Neural progenitor cell (in vitro differentiated cells): ENCODE measurements at regions not wholly inside any gene's neighbourhood (a gene's known extent, or its start where the extent isn't known, plus 50 kb on each side); places are given as distances from the start of the nearest gene placed in this dataset. TPM values are rescaled to one million over a fixed set of nuclear protein-coding genes. Genes with fewer than 3 reads are reported as not detected.

Experiments used
- DNase-seq: peaks from one replicate; pipeline ENCODE4 v3.0.0-alpha.2; 2016; ENCODE audit warnings: low spot score
- H2AFZ ChIP-seq: fragments of 200-600 bp; sonication (generic); replicated peaks from 2 replicates; pipeline ENCODE4 v1.6.1; 2016; ENCODE audit warnings: antibody characterized with exemption
- H3F3A ChIP-seq: fragments of 200-600 bp; sonication (generic); 2 replicates; pipeline ENCODE4 v1.6.1; 2016; ENCODE audit warnings: antibody characterized with exemption, low read depth
- H3K27ac ChIP-seq: fragments of 200-600 bp; sonication (generic); 2 replicates; pipeline ENCODE4 v1.5.1; 2016; ENCODE audit warnings: mild to moderate bottlenecking
- H3K27me3 ChIP-seq: fragments of 200-600 bp; sonication (generic); 2 replicates; pipeline ENCODE4 v1.6.1; 2016; ENCODE audit warnings: mild to moderate bottlenecking, moderate library complexity
- H3K36me3 ChIP-seq: fragments of 200-600 bp; sonication (generic); 2 replicates; pipeline ENCODE4 v1.5.1; 2016
- H3K4me1 ChIP-seq: fragments of 200-600 bp; sonication (generic); 2 replicates; pipeline ENCODE4 v1.6.1; 2016; ENCODE audit warnings: mixed run types
- H3K4me2 ChIP-seq: fragments of 200-600 bp; sonication (generic); 2 replicates; pipeline ENCODE4 v1.6.1; 2016
- H3K4me3 ChIP-seq: fragments of 200-600 bp; sonication (generic); 2 replicates; pipeline ENCODE4 v1.5.1; 2016
- H3K79me2 ChIP-seq: fragments of 200-600 bp; sonication (generic); 2 replicates; pipeline ENCODE4 v1.6.1; 2016; ENCODE audit warnings: low read depth
- H3K9ac ChIP-seq: fragments of 200-600 bp; sonication (generic); 2 replicates; pipeline ENCODE4 v1.6.1; 2016
- H3K9me3 ChIP-seq: fragments of 200-600 bp; sonication (generic); 2 replicates; pipeline ENCODE4 v1.5.1; 2016; ENCODE audit warnings: low read depth
- H4K20me1 ChIP-seq: fragments of 200-600 bp; sonication (generic); 2 replicates; pipeline ENCODE4 v1.6.1; 2016; ENCODE audit warnings: low read depth
- H3K27ac Mint-ChIP-seq: 3 replicates; pipeline ENCODE4 v1.8.0; 2021; ENCODE audit warnings: mixed read lengths
- H3K27me3 Mint-ChIP-seq: 2 replicates; pipeline ENCODE4 v1.8.0; 2022; ENCODE audit warnings: low read depth, mild to moderate bottlenecking, inconsistent platforms, moderate library complexity, mixed read lengths; ENCODE audit not compliant: insufficient read depth
- H3K36me3 Mint-ChIP-seq: 3 replicates; pipeline ENCODE4 v1.8.0; 2021; ENCODE audit warnings: mixed read lengths
- H3K4me1 Mint-ChIP-seq: 3 replicates; pipeline ENCODE4 v1.8.0; 2021; ENCODE audit warnings: mixed read lengths
- H3K4me3 Mint-ChIP-seq: 3 replicates; pipeline ENCODE4 v1.8.0; 2021; ENCODE audit warnings: mild to moderate bottlenecking, moderate library complexity, mixed read lengths
- H3K9me3 Mint-ChIP-seq: 3 replicates; pipeline ENCODE4 v1.8.0; 2020; ENCODE audit warnings: mixed read lengths
- EZH2 ChIP-seq: fragments of 200-600 bp; sonication (generic); IDR thresholded peaks from 2 replicates; pipeline ENCODE4 v1.6.1; 2017; ENCODE audit warnings: antibody characterized with exemption, mild to moderate bottlenecking, moderate library complexity
- EZH2phosphoT487 ChIP-seq: fragments of 200-600 bp; sonication (generic); IDR thresholded peaks from 2 replicates; pipeline ENCODE4 v1.6.1; 2017; ENCODE audit warnings: antibody characterized with exemption
- small RNA-seq: library from RNA; depleted of rRNA; stranded (forward); fragments of <200 nt; gene quantifications from one replicate; pipeline ENCODE3, GENCODE V24; 2015
- TF ChIP-seq, protein P1 (sequence below): fragments of 200-600 bp; sonication (generic); IDR thresholded peaks from 2 replicates; pipeline ENCODE4 v1.5.1; 2017; ENCODE audit warnings: antibody characterized with exemption, mild to moderate bottlenecking

DNA sequence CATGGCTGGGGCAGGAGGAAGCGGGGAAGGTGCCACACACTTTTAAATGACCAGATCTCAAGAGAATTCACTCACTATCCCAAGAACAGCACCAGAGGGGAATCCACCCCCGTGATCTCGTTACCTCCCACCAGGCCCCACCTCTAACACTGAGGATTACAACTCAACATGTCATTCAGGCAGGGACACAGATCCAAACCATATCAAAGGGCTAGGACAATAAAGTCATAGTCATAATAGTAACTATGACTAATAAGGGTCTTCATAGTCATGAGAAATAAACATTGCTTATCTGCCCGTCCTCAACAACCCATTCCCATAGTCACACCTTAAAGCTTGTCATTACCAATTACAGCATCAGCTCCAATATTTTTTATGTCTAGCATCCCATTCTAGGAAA, 65.3 kb upstream of the SMC2 start:
- Mint-ChIP-seq H3K9me3 (no peaks in the 10 kb centered on the region), H3K27ac (no peak overlapping the region)

More for the DNA sequence above, 65.3 kb upstream of the SMC2 start:
- Histone ChIP-seq H3K27me3 (no peaks in the 10 kb centered on the region), H4K20me1 (no peaks in the 10 kb centered on the region), H3K4me1 (no peaks in the 10 kb centered on the region), H3K4me2 (no peak overlapping the region), H3K27ac (no peak overlapping the region), H3K9ac (no peak overlapping the region), H3K79me2 (no peaks in the 10 kb centered on the region), H3F3A (no peaks in the 10 kb centered on the region), H2AFZ (no peak overlapping the region), H3K36me3 (no peaks in the 10 kb centered on the region), H3K4me3 (no peak overlapping the region), H3K9me3 (no peaks in the 10 kb centered on the region)
- no peak for DNase-seq
- TF ChIP-seq, protein P1, sequence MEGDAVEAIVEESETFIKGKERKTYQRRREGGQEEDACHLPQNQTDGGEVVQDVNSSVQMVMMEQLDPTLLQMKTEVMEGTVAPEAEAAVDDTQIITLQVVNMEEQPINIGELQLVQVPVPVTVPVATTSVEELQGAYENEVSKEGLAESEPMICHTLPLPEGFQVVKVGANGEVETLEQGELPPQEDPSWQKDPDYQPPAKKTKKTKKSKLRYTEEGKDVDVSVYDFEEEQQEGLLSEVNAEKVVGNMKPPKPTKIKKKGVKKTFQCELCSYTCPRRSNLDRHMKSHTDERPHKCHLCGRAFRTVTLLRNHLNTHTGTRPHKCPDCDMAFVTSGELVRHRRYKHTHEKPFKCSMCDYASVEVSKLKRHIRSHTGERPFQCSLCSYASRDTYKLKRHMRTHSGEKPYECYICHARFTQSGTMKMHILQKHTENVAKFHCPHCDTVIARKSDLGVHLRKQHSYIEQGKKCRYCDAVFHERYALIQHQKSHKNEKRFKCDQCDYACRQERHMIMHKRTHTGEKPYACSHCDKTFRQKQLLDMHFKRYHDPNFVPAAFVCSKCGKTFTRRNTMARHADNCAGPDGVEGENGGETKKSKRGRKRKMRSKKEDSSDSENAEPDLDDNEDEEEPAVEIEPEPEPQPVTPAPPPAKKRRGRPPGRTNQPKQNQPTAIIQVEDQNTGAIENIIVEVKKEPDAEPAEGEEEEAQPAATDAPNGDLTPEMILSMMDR = no peak
- no peak for TF ChIP-seq EZH2phosphoT487
- TF ChIP-seq EZH2 = no peak
- no peaks in the 10 kb centered on the region for H3K4me1 Mint-ChIP-seq
- H3K36me3 Mint-ChIP-seq = no peaks in the 10 kb centered on the region
- H3K4me3 Mint-ChIP-seq = no peak overlapping the region
- H3K27me3 Mint-ChIP-seq = no peaks in the 10 kb centered on the region

Small RNAs in the stretch of these regions (small RNA-seq; reads per million reads assigned to genes)
- not detected for gene RNA5SP291
